PC-9 (cell line): ENCODE measurements at regions not wholly inside any gene's neighbourhood (a gene's known extent, or its start where the extent isn't known, plus 50 kb on each side); places are given as distances from the start of the nearest gene placed in this dataset.

ENCODE experiments used
- BruUV-seq: library from RNA; stranded (reverse); fragments of 400-500 nt; replicated peaks from 2 replicates; lab custom pipeline; 2021; lab: Mats Ljungman, UMichigan
- CTCF ChIA-PET: fragments of 300-600 bp; sonication (Branson Sonifier 250); formaldehyde crosslinking; loops from one replicate; lab custom pipeline; 2022; ENCODE audit warnings: antibody characterized with exemption; lab: Charles Lee
- POLR2A ChIA-PET: fragments of 300-600 bp; sonication (Branson Sonifier 250); formaldehyde crosslinking; loops from one replicate; lab custom pipeline; 2022; ENCODE audit warnings: antibody characterized with exemption; ENCODE audit not compliant: unreplicated experiment; lab: Charles Lee
- DNase-seq, 2 experiments: peaks; one replicate each; pipeline versions ENCODE4 v3.0.0 to v3.0.0-alpha.2; 2015 to 2022; ENCODE audit warnings: mixed read lengths in 1 of 2
- H2AFZ ChIP-seq: fragments of 200-600 bp; sonication (generic); 2 replicates; pipeline ENCODE4 v1.8.1; 2017; ENCODE audit warnings: antibody characterized with exemption
- H3F3A ChIP-seq: fragments of 200-600 bp; sonication (generic); 2 replicates; pipeline ENCODE4 v1.8.1; 2017; ENCODE audit warnings: antibody characterized with exemption, mild to moderate bottlenecking, low read depth; ENCODE audit not compliant: insufficient read depth
- H3K27ac ChIP-seq: fragments of 200-600 bp; sonication (generic); 2 replicates; pipeline ENCODE4 v1.6.1; 2016; ENCODE audit warnings: mixed run types
- H3K27me3 ChIP-seq: fragments of 200-600 bp; sonication (generic); 2 replicates; pipeline ENCODE4 v1.6.1; 2016; ENCODE audit warnings: low read depth, mixed run types; ENCODE audit not compliant: insufficient read depth
- H3K36me3 ChIP-seq: fragments of 200-600 bp; sonication (generic); 2 replicates; pipeline ENCODE4 v1.6.1; 2016; ENCODE audit warnings: low read depth, mixed run types
- H3K4me1 ChIP-seq: fragments of 200-600 bp; sonication (generic); replicated peaks from 2 replicates; pipeline ENCODE4 v1.6.1; 2016; ENCODE audit warnings: mixed run types; ENCODE audit not compliant: insufficient read depth
- H3K4me2 ChIP-seq: fragments of 200-600 bp; sonication (generic); 2 replicates; pipeline ENCODE4 v1.6.1; 2017; ENCODE audit warnings: mixed run types
- H3K4me3 ChIP-seq: fragments of 200-600 bp; sonication (generic); 2 replicates; pipeline ENCODE4 v1.6.1; 2016; ENCODE audit warnings: mixed run types
- H3K79me2 ChIP-seq: fragments of 200-600 bp; sonication (generic); 2 replicates; pipeline ENCODE4 v1.6.1; 2017; ENCODE audit warnings: low read depth, mixed run types
- H3K9me2 ChIP-seq: fragments of 200-600 bp; sonication (generic); 2 replicates; pipeline ENCODE4 v1.8.1; 2017; ENCODE audit warnings: mild to moderate bottlenecking; ENCODE audit not compliant: insufficient read depth
- H3K9me3 ChIP-seq: fragments of 200-600 bp; sonication (generic); 2 replicates; pipeline ENCODE4 v1.8.1; 2016; ENCODE audit warnings: low read depth; ENCODE audit not compliant: insufficient read depth
- H4K20me1 ChIP-seq: fragments of 200-600 bp; sonication (generic); 2 replicates; pipeline ENCODE4 v1.8.1; 2017; ENCODE audit not compliant: insufficient read depth
- CTCF ChIP-seq: fragments of 200-600 bp; sonication (generic); conservative IDR thresholded peaks from 2 replicates; pipeline ENCODE4 v1.6.1; 2017; ENCODE audit warnings: mixed run types, antibody characterized with exemption, mild to moderate bottlenecking, moderate library complexity
- EZH2 ChIP-seq: fragments of 200-600 bp; sonication (generic); IDR thresholded peaks from 2 replicates; pipeline ENCODE4 v1.8.0; 2017; ENCODE audit warnings: antibody characterized with exemption, low read depth
- intact Hi-C: fragments of 100-400 bp; cut with micrococcal nuclease; formaldehyde crosslinking; loops from one replicate; pipeline ENCODE4 v1.10.0; 2022; ENCODE audit not compliant: unreplicated experiment

- H3K9me3 ChIP-seq: no peaks in the 10 kb centered on the region
- H3K36me3 ChIP-seq: no peaks in the 10 kb centered on the region
- H3F3A ChIP-seq: no peaks in the 10 kb centered on the region
- no peak overlapping the region for H3K27ac ChIP-seq
- DNase-seq: no peak
- H2AFZ ChIP-seq: no peak overlapping the region
- H3K4me2 ChIP-seq: no peak overlapping the region
- no peaks in the 10 kb centered on the region for H3K27me3 ChIP-seq
- TF ChIP-seq CTCF (no peak), EZH2 (no peak)
- no TSS peak for BruUV-seq
- no peaks in the 10 kb centered on the region for H3K79me2 ChIP-seq
- POLR2A ChIA-PET: no interaction called here
- no peak overlapping the region for H3K4me3 ChIP-seq
- H3K4me1 ChIP-seq: no peaks in the 10 kb centered on the region
- no peaks in the 10 kb centered on the region for H4K20me1 ChIP-seq
- intact Hi-C loops: no loop called here
- no peaks in the 10 kb centered on the region for H3K9me2 ChIP-seq
- CTCF ChIA-PET: no interaction called here
Measured at GRCh38 chr13:106049171-106049570, 486.3 kb downstream of the EFNB2 start.

- H3K27ac ChIP-seq: no peak overlapping the region
- no peaks in the 10 kb centered on the region for H3K9me3 ChIP-seq
- no peak overlapping the region for H3K4me2 ChIP-seq
- BruUV-seq: no TSS peak
- intact Hi-C loops: no loop called here
- H3K27me3 ChIP-seq: no peaks in the 10 kb centered on the region
- 0 out of 2 replicates have a peak overlapping the region, but pooled peaks have one; percentile 39 for H2AFZ ChIP-seq
- POLR2A ChIA-PET: no interaction called here
- H3F3A ChIP-seq: no peaks in the 10 kb centered on the region
- DNase-seq: no peak
- no peaks in the 10 kb centered on the region for H3K9me2 ChIP-seq
- H4K20me1 ChIP-seq: no peaks in the 10 kb centered on the region
- no peak overlapping the region for H3K4me3 ChIP-seq
- TF ChIP-seq EZH2 (no peak), CTCF (no peak)
- H3K79me2 ChIP-seq: no peaks in the 10 kb centered on the region
- H3K4me1 ChIP-seq: no peaks in the 10 kb centered on the region
- H3K36me3 ChIP-seq: no peaks in the 10 kb centered on the region
- CTCF ChIA-PET: no interaction called here
Measured at GRCh38 chr13:106048386-106048785, 487.1 kb downstream of the EFNB2 start.

GRCh38 chr13:106047859-106048258 is 487.6 kb downstream of the EFNB2 start:
- no peak for TF ChIP-seq EZH2
- no peak for TF ChIP-seq CTCF
- no peak overlapping the region for H3K27ac ChIP-seq
- H3K36me3 ChIP-seq: no peaks in the 10 kb centered on the region
- intact Hi-C loops: no loop called here
- H3K27me3 ChIP-seq: no peaks in the 10 kb centered on the region
- ChIA-PET POLR2A (no interaction called here), CTCF (no interaction called here)
- H2AFZ ChIP-seq: no peak overlapping the region
- H3K9me3 ChIP-seq: no peaks in the 10 kb centered on the region
- no peaks in the 10 kb centered on the region for H3K79me2 ChIP-seq
- no peaks in the 10 kb centered on the region for H3K4me1 ChIP-seq
- no peak for DNase-seq
- H4K20me1 ChIP-seq: no peaks in the 10 kb centered on the region
- no TSS peak for BruUV-seq
- no peak overlapping the region for H3K4me3 ChIP-seq
- H3F3A ChIP-seq: no peaks in the 10 kb centered on the region
- H3K4me2 ChIP-seq: no peak overlapping the region
- H3K9me2 ChIP-seq: no peaks in the 10 kb centered on the region
